Endothelial cell of umbilical vein (primary cell): ENCODE measurements at regions not wholly inside any gene's neighbourhood (a gene's known extent, or its start where the extent isn't known, plus 50 kb on each side); places are given as distances from the start of the nearest gene placed in this dataset.

Experiments used
- BruUV-seq: library from RNA; stranded (reverse); fragments of 400-500 nt; replicated peaks from 2 replicates; lab custom pipeline; 2021; lab: Mats Ljungman, UMichigan
- CTCF ChIA-PET: fragments of 300-600, 350-600 bp; sonication (Branson Sonifier 250); formaldehyde crosslinking; loops from one replicate; lab custom pipeline; 2021; ENCODE audit warnings: antibody characterized with exemption, inconsistent platforms; lab: Charles Lee
- POLR2A ChIA-PET: fragments of 300-600, 350-600 bp; sonication (Branson Sonifier 250); formaldehyde crosslinking; loops from one replicate; lab custom pipeline; 2021; ENCODE audit warnings: antibody characterized with exemption, inconsistent platforms; lab: Charles Lee
- DNase-seq: peaks from one replicate; pipeline ENCODE4 v3.0.0-alpha.2; 2011; ENCODE audit warnings: low read depth, low spot score
- FAIRE-seq: peaks from 2 replicates; lab custom pipeline; 2011; peaks lifted over from hg19 to GRCh38; lab: Jason Lieb, UNC
- H2AFZ ChIP-seq: 2 replicates; pipeline ENCODE4 v1.6.0; 2012; ENCODE audit warnings: low read depth, low read length, control low read depth, inconsistent platforms
- H3K27ac ChIP-seq: 2 replicates; pipeline ENCODE4 v1.5.1; 2011; ENCODE audit warnings: low read depth, mild to moderate bottlenecking, control low read depth, low read length, moderate library complexity; ENCODE audit not compliant: insufficient read depth
- H3K27me3 ChIP-seq, 2 experiments: 2 replicates each; pipeline versions ENCODE4 v1.6.0 to v1.6.1; 2011; ENCODE audit warnings: low read length in 2 of 2, mixed read lengths in 1 of 2; ENCODE audit not compliant: control insufficient read depth in 2 of 2, insufficient read depth in 2 of 2
- H3K36me3 ChIP-seq, 2 experiments: 2 replicates in 1 of 2; 3 replicates in 1 of 2; pipeline ENCODE4 v1.5.1; 2011; ENCODE audit warnings: low read length in 2 of 2, mild to moderate bottlenecking in 1 of 2, moderate library complexity in 1 of 2; ENCODE audit not compliant: control insufficient read depth in 2 of 2, insufficient read depth in 2 of 2; ENCODE audit errors: extremely low read depth in 1 of 2
- H3K4me1 ChIP-seq: 3 replicates; pipeline ENCODE4 v1.5.1; 2011; ENCODE audit warnings: mild to moderate bottlenecking, low read length; ENCODE audit not compliant: control insufficient read depth, insufficient read depth; ENCODE audit errors: extremely low read depth
- H3K4me2 ChIP-seq: 2 replicates; pipeline ENCODE4 v1.6.1; 2011; ENCODE audit warnings: low read length, control low read depth, mixed read lengths; ENCODE audit not compliant: insufficient read depth
- H3K4me3 ChIP-seq, 3 experiments: fragments of 200-600 bp in 1 of 3; sonication (generic), shearing (Covaris generic) in 1 of 3; replicated peaks in 1 of 3; 2 replicates each; pipeline ENCODE4 v1.5.1; 2011 to 2016; ENCODE audit warnings: control low read depth in 3 of 3, low read length in 3 of 3, mild to moderate bottlenecking in 2 of 3, inconsistent platforms in 1 of 3, low read depth in 1 of 3, moderate library complexity in 1 of 3; ENCODE audit not compliant: insufficient read depth in 1 of 3
- H3K79me2 ChIP-seq: 2 replicates; pipeline ENCODE4 v1.6.0; 2012; ENCODE audit warnings: low read length, inconsistent platforms; ENCODE audit not compliant: control insufficient read depth, insufficient read depth
- H3K9ac ChIP-seq: replicated peaks from 2 replicates; pipeline ENCODE3; 2011; ENCODE audit warnings: low read length, control low read depth; ENCODE audit not compliant: insufficient read depth; ENCODE audit errors: extremely low read depth
- H3K9me1 ChIP-seq: replicated peaks from 3 replicates; pipeline ENCODE4 v1.6.0; 2011; ENCODE audit warnings: mild to moderate bottlenecking, low read length; ENCODE audit not compliant: control insufficient read depth, insufficient read depth; ENCODE audit errors: extremely low read depth
- H3K9me3 ChIP-seq: replicated peaks from 2 replicates; pipeline ENCODE4 v1.5.1; 2012; ENCODE audit warnings: low read length, inconsistent platforms; ENCODE audit not compliant: control insufficient read depth, insufficient read depth
- H4K20me1 ChIP-seq: replicated peaks from 2 replicates; pipeline ENCODE3; 2011; ENCODE audit warnings: mild to moderate bottlenecking, low read length; ENCODE audit not compliant: control insufficient read depth, insufficient read depth; ENCODE audit errors: extremely low read depth
- FOS ChIP-seq: IDR thresholded peaks from 2 replicates; pipeline ENCODE4 v1.6.1; 2011; ENCODE audit warnings: mild to moderate bottlenecking, low read length, moderate library complexity, borderline replicate concordance; ENCODE audit not compliant: insufficient read depth
- JUN ChIP-seq: IDR thresholded peaks from 2 replicates; pipeline ENCODE4 v1.6.1; 2011; ENCODE audit warnings: borderline replicate concordance, low read depth; ENCODE audit not compliant: insufficient read length, insufficient read depth
- MYC ChIP-seq: IDR thresholded peaks from one replicate; pipeline ENCODE4 v1.6.1; 2011; ENCODE audit warnings: mild to moderate bottlenecking, low read depth, low read length
- POLR2A ChIP-seq: IDR thresholded peaks from 2 replicates; pipeline ENCODE4 v1.6.1; 2012; ENCODE audit warnings: low read depth, mild to moderate bottlenecking, control low read depth, low read length
- POLR2AphosphoS5 ChIP-seq: IDR thresholded peaks from 2 replicates; pipeline ENCODE4 v1.6.1; 2012; ENCODE audit warnings: low read depth, mild to moderate bottlenecking, control low read depth, low read length, moderate library complexity; ENCODE audit not compliant: insufficient read depth
- dilution Hi-C: fragments of 300-500 bp; cut with MboI; formaldehyde crosslinking; loops from one replicate; pipeline ENCODE4 v1.15.0; 2019; ENCODE audit warnings: low sequenced_read_pairs; ENCODE audit not compliant: extremely low pct_ligation_motif_present
- intact Hi-C: fragments of 100-400 bp; cut with micrococcal nuclease; formaldehyde crosslinking; loops from one replicate; pipeline ENCODE4 v1.10.0; 2022
- TF ChIP-seq, protein P1 (sequence below): IDR thresholded peaks from 2 replicates; pipeline ENCODE4 v1.6.1; 2011; ENCODE audit not compliant: insufficient read depth, insufficient read length

- H3K4me2 ChIP-seq: no peak overlapping the region
- DNase-seq: no peak
- H4K20me1 ChIP-seq: no peaks in the 10 kb centered on the region
- H3K9ac ChIP-seq: no peak overlapping the region
- no peaks in the 10 kb centered on the region for H3K27me3 ChIP-seq
- no peak for FAIRE-seq
- TF ChIP-seq, protein P1, sequence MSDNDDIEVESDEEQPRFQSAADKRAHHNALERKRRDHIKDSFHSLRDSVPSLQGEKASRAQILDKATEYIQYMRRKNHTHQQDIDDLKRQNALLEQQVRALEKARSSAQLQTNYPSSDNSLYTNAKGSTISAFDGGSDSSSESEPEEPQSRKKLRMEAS: no peak
- no peak overlapping the region for H3K27ac ChIP-seq
- peaks cover 22% of the 10 kb centered on the region for H3K4me1 ChIP-seq
- no TSS peak for BruUV-seq
- POLR2A ChIA-PET: no interaction called here
- intact Hi-C loops: no loop called here
- no peaks in the 10 kb centered on the region for H3K79me2 ChIP-seq
- CTCF ChIA-PET: interaction anchor here (0.8 kb wide), 1 partner anchor 12 kb away, joined by 3 read pairs; no protein-coding TSS in a partner anchor
- no peak overlapping the region for H3K4me3 ChIP-seq
- no peaks in the 10 kb centered on the region for H3K9me1 ChIP-seq
- no peak overlapping the region for H2AFZ ChIP-seq
- H3K36me3 ChIP-seq: no peaks in the 10 kb centered on the region
- dilution Hi-C loops: no loop called here
- H3K9me3 ChIP-seq: no peaks in the 10 kb centered on the region
Observed at GRCh38 chr4:123020285-123020684, 97.9 kb upstream of the NUDT6 start.

DNA sequence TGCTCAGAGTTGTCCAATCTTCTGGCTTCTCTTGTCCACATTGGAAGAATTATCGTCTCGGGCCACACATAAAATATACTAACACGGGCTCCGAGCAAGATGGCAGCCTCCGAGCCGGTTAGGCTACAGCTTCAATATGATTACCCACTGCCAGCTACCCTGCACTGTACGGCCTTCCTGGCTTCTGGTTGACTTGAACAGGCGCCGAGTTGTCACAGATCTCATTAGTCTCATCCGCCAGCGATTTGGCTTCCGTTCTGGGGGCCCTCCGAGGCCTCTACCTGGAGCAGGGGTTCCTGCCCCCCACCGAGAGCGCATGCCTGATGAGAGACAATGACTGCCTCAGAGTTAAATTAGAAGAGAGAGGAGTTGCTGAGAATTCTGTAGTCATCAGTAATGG, 101.2 kb upstream of the NUDT6 start:
- Histone ChIP-seq H4K20me1 (no peaks in the 10 kb centered on the region), H3K36me3 (no peaks in the 10 kb centered on the region), H3K9me1 (no peaks in the 10 kb centered on the region), H3K9me3 (no peaks in the 10 kb centered on the region), H3K4me3 (no peak overlapping the region), H3K27me3 (no peaks in the 10 kb centered on the region), H3K79me2 (no peaks in the 10 kb centered on the region), H3K27ac (no peak overlapping the region), H3K4me2 (no peak overlapping the region), H3K9ac (no peak overlapping the region), H2AFZ (no peak overlapping the region), H3K4me1 (peaks cover 24% of the 10 kb centered on the region)
- POLR2A ChIA-PET: no interaction called here
- no TSS peak for BruUV-seq
- CTCF ChIA-PET: no interaction called here
- dilution Hi-C loops (no loop called here), intact Hi-C loops (no loop called here)
- FAIRE-seq (no peak), DNase-seq (no peak)
- TF ChIP-seq FOS (no peak), POLR2A (no peak), MYC (no peak), POLR2AphosphoS5 (no peak), JUN (no peak)
- TF ChIP-seq, protein P1: no peak
